ENCODE measurements at regions not wholly inside any gene's neighbourhood (a gene's known extent, or its start where the extent isn't known, plus 50 kb on each side); places are given as distances from the start of the nearest gene placed in this dataset.
A peak's percentile ranks its signal among the peaks of the same experiment; 100 is the strongest.

- no peak overlapping the region for H3K4me3 ChIP-seq (replicated peaks in 1 of 2; ENCODE audit: low read depth in 2 of 2, low read length in 2 of 2)
- DNase-seq (ENCODE audit: low read depth in 2 of 2), result no peak
- no peak for TF ChIP-seq CTCF (IDR thresholded peaks at IDR 0.05; ENCODE audit: low read depth, low read length)
Observed at GRCh38 chr2:142827170-142827569, 50.3 kb upstream of the KYNU start.

- TF ChIP-seq CTCF (IDR thresholded peaks at IDR 0.05; ENCODE audit: low read depth, low read length), result no peak
- DNase-seq (ENCODE audit: low read depth in 2 of 2), result peak in 1 of 2 donors; percentile 41
- H3K4me3 ChIP-seq (replicated peaks in 1 of 2; ENCODE audit: low read depth in 2 of 2, low read length in 2 of 2), result no peak overlapping the region
Observed at GRCh38 chr2:142825861-142826260, 51.6 kb upstream of the KYNU start.

- H3K4me3 ChIP-seq (replicated peaks in 1 of 2; ENCODE audit: low read depth in 2 of 2, low read length in 2 of 2), result no peak overlapping the region
- DNase-seq (ENCODE audit: low read depth in 2 of 2), result peak in 1 of 2 donors; percentile 34
- no peak for TF ChIP-seq CTCF (IDR thresholded peaks at IDR 0.05; ENCODE audit: low read depth, low read length)
Observed at GRCh38 chr2:142824756-142825155, 52.7 kb upstream of the KYNU start.

GRCh38 chr2:142822190-142822589 lies 55.3 kb upstream of the KYNU start:
- TF ChIP-seq CTCF (IDR thresholded peaks at IDR 0.05; ENCODE audit: low read depth, low read length), result no peak
- no peak overlapping the region for H3K4me3 ChIP-seq (replicated peaks in 1 of 2; ENCODE audit: low read depth in 2 of 2, low read length in 2 of 2)
- peak in 1 of 2 donors; percentile 10 for DNase-seq (ENCODE audit: low read depth in 2 of 2)

GRCh38 chr2:142819411-142819810 lies 58.1 kb upstream of the KYNU start:
- H3K4me3 ChIP-seq (replicated peaks in 1 of 2; ENCODE audit: low read depth in 2 of 2, low read length in 2 of 2), result no peak overlapping the region
- TF ChIP-seq CTCF (IDR thresholded peaks at IDR 0.05; ENCODE audit: low read depth, low read length), result no peak
- no peak for DNase-seq (ENCODE audit: low read depth in 2 of 2)

GRCh38 chr2:142815375-142815774 lies 62.1 kb upstream of the KYNU start:
- no peak for TF ChIP-seq CTCF (IDR thresholded peaks at IDR 0.05; ENCODE audit: low read depth, low read length)
- DNase-seq (ENCODE audit: low read depth in 2 of 2), result no peak
- H3K4me3 ChIP-seq (replicated peaks in 1 of 2; ENCODE audit: low read depth in 2 of 2, low read length in 2 of 2), result no peak overlapping the region
